GM18511 (cell line): ENCODE measurements at regions not wholly inside any gene's neighbourhood (a gene's known extent, or its start where the extent isn't known, plus 50 kb on each side); places are given as distances from the start of the nearest gene placed in this dataset.
"Not testable (repeated sequence)": the region's sequence is repeated elsewhere in the genome, so short reads cannot be mapped to it uniquely, and the experiment has no call there.

Experiments used
- ATAC-seq: cut with Tn5 transposase; IDR thresholded peaks from one replicate; pipeline ENCODE4 v1.9.1; 2021; ENCODE audit warnings: mild to moderate bottlenecking, moderate library complexity; ENCODE audit not compliant: unreplicated experiment

DNA sequence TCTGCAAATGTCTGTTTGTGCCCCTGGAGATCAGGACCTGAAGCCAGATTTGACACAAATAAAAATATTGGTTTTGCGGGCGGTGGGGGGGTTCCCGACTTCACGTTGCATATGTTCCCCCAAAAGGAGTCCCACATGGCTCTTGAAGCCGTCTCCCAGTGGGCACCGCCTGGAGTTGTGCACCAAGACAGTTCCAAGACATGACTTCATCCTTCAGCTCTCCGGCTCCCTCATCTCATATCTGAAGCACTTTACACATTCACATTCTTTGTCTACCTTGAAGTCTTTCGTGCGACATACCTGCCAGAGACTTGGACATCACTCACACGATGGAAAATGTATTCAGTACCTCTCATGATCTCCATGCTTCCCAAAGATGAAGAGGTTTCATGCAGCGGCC lies 362.8 kb upstream of the FOXK1 start:
- no peak for ATAC-seq

DNA sequence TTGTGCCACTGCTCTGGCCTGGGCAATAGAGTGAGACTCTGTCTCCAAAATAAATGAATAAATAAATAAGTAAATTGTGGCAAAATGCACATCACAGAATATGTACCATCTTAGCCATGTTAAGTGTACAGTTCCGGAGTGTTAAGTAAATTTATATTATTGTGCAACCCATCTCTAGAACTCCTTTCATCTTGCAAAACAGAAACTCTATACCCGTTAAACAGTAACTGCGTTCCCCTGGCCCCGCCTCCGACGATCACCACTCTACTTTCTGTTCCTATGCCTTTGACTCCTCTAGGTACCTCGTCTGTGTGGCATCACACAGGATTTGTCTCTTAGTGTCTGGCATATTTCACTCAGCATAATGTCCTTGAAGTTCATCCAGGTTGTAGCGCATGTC lies 356.4 kb upstream of the FOXK1 start:
- no peak for ATAC-seq

DNA sequence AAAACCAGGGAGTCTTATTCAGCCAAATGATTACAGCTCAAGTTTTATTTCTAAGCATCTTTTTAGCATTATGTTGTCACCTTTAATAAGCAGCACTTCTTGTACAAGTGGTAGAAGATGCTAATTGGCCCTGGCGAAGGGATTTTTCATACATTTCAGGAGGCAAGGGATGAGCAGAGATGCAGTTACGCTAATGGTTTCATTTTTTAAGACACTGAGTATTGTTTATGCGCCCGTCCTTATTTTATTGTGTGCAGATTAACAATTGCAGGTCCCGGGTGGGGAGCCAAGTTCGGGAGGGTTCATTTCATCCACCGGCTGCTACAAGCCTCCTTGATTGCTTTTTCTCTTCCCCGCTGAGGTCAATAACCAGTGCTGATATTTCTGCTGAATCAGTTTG lies 350.4 kb upstream of the FOXK1 start:
- ATAC-seq: no peak

DNA sequence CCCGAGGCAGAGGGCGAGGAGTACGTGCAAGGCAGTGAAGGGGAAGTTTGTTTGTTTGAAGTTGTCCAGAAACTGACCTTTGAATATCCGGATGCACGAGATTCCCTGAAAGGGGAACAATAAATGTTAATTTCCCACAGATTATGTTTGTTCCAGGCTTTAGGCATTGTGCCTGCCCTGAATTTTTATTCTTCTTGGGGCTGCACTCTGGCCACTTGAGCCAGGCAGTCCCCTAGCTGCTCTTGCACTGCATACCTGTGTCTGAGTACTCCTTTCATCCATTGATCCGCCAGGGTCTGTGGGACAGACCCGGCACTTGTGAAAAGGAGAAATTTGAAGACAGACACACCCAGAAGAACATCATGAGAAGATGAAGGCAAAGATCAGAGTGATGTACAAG lies 343.5 kb upstream of the FOXK1 start:
- ATAC-seq: no peak

DNA sequence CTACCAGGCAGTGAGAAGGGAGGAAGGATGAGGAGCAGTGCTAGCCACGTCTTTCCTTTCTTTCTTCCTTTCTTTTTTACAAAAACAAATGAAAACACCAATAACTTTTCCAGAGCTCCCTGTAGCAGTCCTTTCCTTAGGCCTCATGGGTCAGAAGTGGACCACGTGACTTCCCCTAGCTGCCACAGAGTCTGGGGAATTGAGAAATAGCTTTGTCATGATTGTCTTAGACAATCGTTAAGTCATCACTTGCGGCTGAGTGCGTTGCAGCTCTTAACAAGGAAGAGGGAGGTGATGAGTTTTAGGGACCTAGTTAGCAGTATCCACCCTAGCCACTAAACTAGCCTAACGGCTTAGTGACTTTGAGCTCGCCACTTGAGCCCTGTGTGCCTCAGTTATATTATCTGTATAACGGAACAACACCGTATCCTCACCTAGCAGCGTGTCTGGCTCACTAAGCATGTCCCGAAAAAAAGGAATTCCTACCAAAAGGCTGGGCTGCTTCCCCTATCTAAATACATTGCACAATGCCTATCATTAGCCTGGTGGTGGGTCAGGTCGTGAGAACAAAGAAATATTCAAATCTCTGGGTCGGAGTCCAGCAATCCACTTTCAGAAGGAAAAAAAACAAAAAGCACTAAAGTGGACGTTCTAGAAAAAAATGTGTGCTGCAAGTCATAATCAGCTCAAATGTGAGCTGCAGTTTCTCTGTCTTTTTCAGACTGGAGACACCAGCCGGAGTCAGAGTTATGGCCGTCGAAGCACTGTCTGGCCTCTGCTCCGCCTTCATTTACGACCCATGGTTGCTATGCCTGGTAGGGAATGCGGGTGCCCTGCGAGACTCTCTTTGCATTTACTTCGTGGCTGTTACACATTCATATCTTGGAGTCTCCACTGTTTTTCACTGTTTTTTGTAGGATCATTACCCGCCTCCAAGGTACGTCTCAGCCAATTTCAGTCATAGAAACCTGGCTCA lies 338.5 kb upstream of the FOXK1 start:
- ATAC-seq: no peak

DNA sequence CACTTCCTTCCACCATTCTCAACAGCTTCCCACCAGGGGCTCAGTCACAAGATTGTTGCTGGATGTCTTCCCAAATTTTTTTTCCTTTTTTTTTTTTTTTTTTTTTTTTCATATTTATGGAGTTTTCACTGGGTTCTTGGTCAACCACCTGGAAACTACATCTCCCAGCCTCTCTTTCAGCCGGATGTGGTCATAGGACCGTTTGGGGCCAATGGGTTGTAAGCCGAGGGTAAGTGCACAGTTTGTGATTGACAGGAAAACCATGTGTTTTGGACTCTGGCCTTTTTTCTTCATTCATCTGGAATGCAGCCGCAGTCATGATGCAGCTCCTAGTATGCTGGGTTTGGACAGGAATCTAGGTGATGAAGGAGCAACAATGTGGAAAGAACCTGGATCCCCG lies 337.1 kb upstream of the FOXK1 start:
- no peak for ATAC-seq

DNA sequence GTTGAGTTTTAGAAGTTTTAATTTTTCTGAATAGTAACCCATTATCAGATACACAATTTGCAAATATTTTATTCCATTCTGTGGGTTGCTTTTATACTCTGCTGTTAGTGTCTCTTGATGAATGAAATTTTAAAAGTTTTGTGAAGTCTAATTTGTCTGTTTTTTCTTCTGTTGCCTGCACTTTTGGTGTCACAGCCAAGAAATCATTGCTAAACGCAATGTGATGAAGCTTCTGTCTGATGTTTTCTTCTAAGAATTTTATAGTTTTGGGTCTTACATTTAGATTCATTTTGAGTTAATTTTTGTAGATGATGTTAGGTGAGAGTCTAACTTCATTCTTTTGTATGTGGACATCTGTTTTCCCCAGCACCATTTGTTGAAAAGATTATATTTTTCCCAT lies 330.0 kb upstream of the FOXK1 start:
- ATAC-seq: no peak

DNA sequence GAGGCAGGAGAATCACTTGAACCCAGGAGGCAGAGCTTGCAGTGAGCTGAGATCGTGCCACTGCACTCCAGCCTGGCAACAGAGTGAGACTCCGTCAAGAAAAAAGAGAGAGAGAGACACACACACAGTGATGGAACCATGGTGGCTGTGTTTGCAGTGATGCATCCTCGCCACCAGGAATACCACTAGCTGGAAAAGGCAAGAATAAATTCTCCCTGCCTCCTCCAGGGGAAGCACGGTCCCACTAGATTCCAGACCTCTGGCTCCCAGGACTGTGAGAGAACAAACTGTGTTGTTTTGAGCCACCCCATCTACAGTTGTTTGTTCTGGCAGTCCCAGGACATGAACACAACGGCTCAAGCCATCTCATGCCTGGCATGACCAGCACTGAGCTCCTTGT lies 320.3 kb upstream of the FOXK1 start:
- ATAC-seq: no peak

DNA sequence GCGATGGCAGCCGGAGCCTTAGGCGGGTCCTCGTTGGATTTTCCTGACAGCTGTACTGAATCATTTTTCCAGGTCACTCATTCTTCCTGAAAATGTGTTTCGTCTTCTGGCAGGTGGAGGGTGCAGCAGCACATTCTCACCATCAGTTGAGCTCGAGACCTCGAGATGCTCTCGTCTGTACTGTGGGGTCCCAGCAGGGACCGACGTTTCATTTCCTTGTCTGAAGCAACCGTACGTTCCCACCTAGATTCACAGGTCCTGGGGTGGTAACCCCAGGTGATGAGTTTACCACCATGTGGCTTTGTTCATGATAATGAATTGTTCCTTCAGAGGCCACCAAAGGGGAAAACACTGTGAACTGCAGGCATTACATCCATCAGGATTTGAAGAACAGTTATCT lies 298.5 kb upstream of the FOXK1 start:
- no peak for ATAC-seq

DNA sequence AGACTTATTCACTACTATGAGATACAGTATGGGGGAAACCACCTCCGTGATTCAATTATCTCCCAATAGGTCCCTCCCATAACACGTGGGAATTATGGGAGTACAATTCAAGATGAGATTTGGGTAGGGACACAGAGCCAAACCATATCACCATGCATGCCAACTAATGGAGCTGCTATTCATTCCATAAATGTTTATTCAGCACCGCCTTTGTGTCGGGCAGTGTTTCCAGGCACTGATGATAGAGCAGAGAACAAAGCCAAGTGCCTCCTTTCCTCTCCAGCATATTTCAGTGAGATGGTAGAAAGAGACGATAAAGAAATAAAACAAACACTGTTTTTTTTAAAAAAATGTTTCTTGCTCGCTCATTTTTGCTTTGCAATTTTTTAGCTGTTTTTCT lies 295.9 kb upstream of the FOXK1 start:
- ATAC-seq: no peak

DNA sequence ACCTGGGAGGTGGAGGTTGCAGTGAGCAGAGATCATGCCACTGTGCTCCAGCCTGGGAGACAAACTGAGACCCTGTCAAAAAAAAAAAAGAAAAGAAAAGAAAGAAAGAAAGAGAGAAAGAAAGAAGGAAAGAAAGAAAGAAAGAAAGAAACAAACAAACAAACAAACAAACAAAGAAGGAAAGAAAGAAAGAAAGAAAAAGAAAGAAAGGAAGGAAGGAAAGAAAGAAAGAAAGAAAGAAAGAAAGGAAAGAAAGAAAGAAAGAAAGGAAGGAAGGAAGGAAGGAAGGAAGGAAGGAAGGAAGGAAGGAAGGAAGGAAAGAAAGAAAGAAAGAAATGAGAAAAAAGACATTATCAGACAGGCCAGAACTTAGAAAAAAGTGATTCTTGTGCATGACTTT lies 291.0 kb upstream of the FOXK1 start:
- not testable (repeated sequence) for ATAC-seq

DNA sequence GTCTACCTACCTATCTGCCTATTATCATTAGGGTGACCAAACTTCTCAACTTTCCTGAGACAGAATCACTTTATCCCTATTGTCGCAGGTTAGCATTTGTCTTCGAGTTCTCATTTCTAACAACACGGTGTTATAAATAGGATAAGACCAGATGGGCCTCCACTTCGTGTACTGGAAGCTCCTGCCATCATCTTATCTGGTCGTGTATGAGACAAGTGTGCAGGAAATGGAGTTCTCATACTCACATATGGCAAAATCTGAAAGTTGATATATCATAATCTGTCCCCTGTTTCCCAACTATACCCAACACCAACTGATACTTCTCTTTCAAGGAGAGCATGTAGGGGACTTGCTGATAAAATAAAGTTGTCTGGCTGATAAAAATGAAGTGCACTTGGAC lies 287.4 kb upstream of the FOXK1 start:
- no peak for ATAC-seq

DNA sequence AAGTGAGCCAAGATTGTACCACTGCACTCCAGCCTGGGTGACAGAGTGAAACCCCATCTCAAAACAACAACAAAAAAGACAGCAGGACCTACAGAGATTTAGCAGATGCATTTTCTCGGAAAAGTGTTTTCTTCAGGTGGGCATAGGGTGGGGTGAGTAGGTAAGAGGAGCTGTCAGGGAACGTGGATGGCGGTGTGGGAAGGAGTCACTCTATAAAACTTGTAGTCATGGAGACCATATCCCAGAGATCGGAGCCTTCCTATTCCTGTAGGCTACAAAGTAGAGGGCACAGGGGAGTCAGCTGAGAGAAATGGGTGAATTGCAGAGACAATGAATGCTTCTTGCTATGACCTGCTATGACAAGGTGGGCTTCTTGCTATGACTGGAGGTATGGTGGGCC lies 283.0 kb upstream of the FOXK1 start:
- no peak for ATAC-seq

DNA sequence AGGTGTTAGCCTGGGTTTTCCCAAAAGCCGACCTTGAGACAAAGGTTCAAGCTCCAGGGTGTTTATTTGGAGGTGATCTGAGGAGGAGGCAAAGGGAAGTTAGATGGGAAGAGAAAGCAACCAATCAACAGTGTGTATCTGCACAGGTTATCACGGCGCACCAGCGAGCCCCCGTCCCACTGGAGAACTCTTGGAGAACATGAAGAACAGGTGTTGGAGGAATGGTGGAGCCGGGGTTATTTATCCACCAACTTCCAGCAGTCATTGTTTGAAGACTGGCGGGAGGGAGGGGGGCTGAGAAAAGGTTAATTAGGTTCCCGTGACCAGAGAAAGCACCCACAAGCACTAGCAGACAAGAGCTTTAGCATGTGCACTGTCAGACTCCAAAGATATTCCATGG lies 282.5 kb upstream of the FOXK1 start:
- ATAC-seq: no peak

DNA sequence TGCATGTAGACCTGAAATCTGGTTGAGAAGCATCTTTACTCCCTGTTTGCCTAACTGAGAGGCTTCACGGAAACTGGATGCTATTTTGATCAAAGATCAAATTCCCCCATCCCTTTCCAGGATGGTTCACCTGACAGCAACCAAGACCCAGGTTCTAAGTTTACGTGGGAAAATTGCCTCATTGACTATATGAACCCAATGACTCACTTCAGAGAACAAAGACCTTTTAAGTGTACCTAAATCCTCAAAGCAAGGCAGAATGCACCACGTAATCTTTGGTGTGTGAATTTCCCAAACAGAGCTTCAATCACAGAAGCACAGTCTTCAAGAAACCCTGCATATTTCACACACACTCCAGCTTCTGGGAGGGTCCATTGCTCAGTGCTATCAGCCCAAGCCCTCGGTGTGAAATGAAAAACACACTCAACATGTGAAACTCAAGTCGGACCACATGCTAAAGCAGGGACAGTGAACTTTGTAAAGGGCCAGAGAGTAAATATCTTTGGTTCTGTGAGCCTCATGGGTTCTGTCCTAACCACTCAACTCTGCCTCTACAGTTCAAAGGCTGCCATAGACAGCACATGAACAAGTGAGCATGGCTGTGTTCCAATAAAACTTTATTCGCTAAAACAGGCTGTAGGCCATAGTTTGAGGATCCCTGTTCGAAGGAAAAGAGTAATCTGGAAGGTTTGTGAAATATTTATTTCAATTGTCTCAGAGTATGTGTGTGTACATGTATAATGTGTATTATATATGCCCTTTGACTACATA lies 275.6 kb upstream of the FOXK1 start:
- ATAC-seq: no peak

DNA sequence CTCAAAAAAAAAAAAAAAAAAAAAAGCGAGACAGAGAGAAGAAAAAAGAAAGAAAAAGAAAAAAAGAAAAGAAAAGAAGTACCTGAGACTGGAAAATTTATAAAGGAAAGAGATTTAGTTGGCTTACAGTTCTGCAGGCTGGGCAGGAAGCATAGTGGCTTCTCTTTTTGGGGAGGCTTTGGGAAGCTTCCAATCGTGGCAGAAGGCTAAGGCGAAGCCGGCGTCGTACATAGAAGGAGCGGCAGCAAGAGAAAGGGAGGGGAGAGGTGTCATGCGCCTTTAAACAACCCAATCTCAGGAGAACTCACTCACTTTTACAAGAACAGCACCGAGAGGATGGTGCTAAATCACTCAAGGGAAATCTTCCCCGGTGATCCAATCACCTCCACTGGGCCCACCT lies 272.1 kb upstream of the FOXK1 start:
- ATAC-seq: no peak

DNA sequence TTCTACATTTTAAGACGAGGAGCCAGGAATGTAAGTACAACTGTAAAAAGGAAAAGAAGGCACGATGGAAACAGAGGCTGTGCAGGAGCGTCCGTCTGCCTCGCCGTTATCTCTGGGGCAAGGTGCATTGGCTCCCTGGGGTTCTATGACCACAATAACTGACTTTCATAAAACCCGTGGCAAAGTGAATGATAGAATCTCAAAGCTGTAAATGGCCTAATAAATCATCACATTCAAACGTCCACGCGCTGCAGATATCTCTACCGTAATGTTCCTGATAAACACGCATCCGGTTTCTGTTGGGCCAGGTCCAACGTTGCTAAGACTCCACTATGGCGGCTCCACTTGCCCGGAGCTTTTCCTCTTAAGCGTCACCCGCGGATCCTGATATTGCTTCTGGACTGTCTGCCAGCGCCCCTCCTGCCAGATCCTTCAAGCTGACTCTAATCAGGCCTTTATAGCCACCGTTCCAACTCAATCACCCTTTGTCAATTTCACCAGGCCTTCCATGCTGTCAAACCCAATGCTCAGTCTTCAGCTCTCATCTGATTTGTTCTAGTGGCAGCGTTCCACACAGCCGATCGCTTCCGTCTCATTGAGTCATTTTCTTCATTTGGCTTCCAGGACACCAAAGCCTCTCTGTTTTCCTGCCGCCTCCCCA lies 265.6 kb upstream of the FOXK1 start:
- ATAC-seq: no peak

DNA sequence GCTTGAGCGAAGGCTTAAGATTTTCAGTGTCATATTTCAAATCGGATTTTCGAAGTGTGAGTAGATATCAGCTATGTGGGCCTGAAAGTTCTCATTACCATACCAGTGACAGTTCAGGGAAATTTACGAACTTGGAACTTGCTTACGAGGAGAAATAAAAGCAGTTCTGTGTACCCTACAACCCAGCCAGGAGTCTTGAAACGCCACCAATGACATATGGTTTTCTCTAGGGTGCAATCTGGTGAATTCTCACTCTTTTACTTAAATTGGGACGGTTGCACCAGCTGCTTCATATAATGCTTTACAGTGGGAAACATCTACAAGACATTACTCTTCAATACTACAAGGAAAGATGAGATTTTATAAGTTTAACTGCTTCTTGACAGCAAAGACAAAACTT lies 253.6 kb upstream of the FOXK1 start:
- no peak for ATAC-seq

DNA sequence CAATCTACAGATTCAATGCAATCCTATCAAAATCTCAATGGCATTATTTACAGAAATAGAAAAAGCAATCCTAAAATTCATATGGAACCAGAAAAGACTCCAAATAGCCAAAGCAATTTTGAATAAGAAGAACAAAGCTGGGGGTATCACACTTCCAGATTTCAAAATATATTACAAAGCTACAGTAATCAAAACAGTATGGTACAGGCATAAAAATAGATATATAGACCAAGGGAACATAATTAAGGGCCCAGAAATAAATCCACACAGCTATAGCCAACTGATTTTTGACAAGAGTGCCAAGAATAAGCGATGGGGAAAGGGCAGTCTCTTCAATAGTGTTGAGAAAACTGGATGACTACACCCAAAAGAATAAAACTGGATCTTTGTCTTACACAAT lies 251.9 kb upstream of the FOXK1 start:
- no peak for ATAC-seq

DNA sequence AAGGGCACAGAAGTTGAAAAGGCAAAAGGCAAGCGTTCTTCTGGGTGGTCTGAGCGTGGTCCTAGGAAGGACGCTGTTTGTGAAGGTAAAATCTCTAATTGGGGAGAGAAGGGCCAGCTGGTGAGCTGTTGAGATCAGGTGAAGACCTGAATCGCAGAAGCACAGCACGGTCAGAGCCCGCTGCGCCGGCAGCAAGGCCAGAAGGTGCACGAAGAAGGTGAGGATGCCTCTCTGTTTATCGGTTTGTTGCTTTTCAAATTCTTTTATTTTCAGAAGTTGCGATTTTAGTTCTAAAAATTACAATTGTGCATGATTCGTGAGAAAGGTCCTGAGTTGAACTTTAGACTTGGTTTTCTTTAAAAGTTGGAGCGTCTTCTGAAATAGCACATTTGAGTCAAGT lies 247.8 kb upstream of the FOXK1 start:
- no peak for ATAC-seq

DNA sequence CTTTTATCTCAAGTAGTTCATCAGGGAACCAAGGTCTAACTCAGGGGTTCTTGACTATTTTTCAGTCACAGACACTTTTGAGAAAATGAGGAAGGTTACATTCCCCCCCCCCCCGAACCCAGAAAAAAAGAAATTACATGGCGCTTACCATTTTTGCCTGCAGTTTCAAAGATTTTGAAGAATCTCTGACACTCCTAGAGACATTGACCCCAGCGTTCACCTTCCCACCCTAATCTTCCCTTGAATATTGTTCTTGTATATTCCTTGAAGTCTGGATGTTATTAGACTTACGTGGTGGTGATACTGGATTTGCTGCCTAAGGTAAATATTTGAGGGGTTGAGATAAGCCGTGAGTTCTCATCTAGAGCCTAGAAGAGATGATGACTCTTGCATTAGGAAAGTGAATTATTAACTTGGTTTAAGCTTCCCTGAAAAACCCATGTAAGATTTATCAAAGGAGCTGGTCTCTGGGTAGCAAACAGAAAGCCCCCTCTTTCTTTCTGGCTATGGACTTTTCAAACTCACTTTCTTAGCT lies 245.7 kb upstream of the FOXK1 start:
- ATAC-seq: no peak
